ENCODE measurements at regions not wholly inside any gene's neighbourhood (a gene's known extent, or its start where the extent isn't known, plus 50 kb on each side); places are given as distances from the start of the nearest gene placed in this dataset.

- TF ChIP-seq EZH2 (IDR thresholded peaks at IDR 0.05; ENCODE audit: borderline replicate concordance, low read depth, low read length, poor library complexity, severe bottlenecking), result no peak
- TF ChIP-seq, protein P1, sequence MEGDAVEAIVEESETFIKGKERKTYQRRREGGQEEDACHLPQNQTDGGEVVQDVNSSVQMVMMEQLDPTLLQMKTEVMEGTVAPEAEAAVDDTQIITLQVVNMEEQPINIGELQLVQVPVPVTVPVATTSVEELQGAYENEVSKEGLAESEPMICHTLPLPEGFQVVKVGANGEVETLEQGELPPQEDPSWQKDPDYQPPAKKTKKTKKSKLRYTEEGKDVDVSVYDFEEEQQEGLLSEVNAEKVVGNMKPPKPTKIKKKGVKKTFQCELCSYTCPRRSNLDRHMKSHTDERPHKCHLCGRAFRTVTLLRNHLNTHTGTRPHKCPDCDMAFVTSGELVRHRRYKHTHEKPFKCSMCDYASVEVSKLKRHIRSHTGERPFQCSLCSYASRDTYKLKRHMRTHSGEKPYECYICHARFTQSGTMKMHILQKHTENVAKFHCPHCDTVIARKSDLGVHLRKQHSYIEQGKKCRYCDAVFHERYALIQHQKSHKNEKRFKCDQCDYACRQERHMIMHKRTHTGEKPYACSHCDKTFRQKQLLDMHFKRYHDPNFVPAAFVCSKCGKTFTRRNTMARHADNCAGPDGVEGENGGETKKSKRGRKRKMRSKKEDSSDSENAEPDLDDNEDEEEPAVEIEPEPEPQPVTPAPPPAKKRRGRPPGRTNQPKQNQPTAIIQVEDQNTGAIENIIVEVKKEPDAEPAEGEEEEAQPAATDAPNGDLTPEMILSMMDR (conservative IDR thresholded peaks at IDR 0.05; ENCODE audit: low read depth, low read length), result no peak
Measured at GRCh38 chr6:79305020-79305419, 70.5 kb upstream of the HMGN3 start.

Measured in A673 (cell line).